NCI-H2029 (cell line): ENCODE measurements at regions not wholly inside any gene's neighbourhood (a gene's known extent, or its start where the extent isn't known, plus 50 kb on each side); places are given as distances from the start of the nearest gene placed in this dataset.

Experiments
- DNase-seq: peaks from one replicate; lab custom pipeline; 2025; lab: John Stamatoyannopoulos, UW

GRCh38 chr10:55500931-55501559 lies 700.0 kb upstream of the PCDH15 start:
- no peak for DNase-seq

DNA sequence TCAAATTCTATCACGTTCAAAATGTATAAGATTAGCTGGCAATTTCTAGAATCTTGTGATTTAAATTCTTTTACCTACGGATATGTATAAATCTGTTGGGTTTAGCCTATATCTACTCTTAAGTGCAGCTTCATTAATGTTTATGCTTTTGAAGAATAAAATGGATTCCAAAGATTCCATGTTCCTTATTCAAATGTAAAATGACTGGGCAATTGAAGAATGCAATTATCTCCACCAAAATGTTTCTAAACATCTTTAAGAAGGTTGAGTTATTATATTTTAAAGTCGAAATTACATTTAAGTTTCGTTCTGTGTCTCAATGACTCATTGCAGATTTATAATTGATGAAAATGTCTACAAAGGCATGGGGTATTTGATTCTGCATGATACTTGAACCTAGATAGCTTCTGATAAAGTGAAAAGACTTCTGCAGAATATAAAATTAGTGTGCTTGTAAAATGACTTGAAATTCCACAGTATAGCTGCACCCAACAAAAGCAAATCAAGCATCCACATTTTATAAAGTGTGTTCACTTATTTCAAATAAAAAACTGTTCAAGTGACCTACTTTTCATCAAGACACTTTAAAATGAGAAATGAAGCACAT lies 697.0 kb upstream of the PCDH15 start:
- DNase-seq, result no peak

GRCh38 chr10:55495555-55495954 lies 694.5 kb upstream of the PCDH15 start:
- DNase-seq, result no peak

GRCh38 chr10:55491712-55492111 lies 690.7 kb upstream of the PCDH15 start:
- DNase-seq, result no peak

- DNase-seq, result no peak
These were observed 684.8 kb upstream of the PCDH15 start for GRCh38 chr10:55485827-55486226.

GRCh38 chr10:55476129-55476528 lies 675.1 kb upstream of the PCDH15 start:
- no peak for DNase-seq

DNA sequence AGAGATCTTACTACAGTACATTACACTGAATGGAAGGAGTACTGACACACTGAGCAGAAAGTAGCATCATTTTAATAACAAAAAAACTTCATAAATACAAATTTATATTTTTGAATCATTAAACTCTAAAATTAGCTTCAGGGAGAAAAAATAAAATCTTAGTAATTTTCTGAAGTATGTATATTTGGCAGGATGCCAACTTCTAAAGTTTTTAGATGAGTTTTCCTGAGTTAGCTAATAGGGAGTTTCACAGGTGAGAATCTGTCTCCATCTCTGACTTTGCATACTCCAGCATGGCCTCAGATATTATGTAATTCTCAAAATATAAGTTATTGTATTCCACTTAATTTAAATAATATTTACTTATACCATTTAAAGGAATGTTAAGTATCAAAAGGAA lies 673.2 kb upstream of the PCDH15 start:
- no peak for DNase-seq

GRCh38 chr10:55470840-55471239 lies 669.8 kb upstream of the PCDH15 start:
- no peak for DNase-seq

DNA sequence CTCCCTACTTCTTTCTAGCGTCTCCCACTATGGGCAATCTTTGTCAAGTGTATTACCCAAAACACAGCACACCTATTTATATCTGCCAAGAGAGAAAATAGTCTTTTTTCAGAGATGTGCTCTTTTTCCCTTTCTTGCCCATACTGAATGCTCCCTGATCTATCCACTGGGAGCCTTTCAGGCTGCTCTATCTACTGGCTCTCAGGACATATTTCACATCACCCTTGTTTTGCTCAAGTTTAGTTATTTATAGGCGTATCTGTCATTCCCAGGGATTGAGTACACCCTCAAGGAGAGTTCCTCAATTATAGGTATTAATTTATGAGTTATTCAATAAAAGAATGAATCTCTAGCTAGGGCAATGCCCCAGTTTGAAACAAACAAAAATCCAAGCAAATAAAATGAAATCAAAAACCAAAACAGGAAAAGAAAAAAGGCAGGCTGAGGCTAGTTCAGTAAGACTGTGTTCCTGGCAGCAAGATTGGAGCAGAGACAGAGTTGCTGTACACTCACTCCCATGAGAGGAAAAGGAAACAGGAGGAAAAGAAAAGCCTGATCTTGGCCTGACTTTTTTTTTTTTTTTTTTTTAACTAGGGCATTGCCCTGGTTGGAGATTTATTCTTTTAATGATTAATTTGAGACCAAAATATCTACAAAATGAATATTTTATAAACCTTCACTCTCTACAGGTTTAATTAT lies 665.9 kb upstream of the PCDH15 start:
- no peak for DNase-seq

DNA sequence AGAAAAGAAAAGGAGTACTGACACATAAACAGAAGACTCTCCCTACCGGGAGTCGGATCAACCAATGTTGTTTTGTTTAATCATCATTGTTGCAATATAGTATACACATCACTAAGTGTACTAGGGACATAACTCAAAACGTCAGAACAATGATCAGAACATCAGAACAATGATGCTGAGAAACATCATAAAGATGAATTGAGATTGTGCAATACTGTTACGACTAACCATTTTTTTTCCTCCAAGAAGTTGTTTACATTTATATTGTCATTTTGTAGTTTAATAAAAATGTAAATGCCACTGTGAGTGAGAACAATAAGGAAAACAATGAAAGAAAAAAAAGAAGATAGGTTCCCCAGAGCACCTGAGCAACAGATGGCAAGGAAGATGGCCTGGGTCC lies 663.1 kb upstream of the PCDH15 start:
- no peak for DNase-seq

DNA sequence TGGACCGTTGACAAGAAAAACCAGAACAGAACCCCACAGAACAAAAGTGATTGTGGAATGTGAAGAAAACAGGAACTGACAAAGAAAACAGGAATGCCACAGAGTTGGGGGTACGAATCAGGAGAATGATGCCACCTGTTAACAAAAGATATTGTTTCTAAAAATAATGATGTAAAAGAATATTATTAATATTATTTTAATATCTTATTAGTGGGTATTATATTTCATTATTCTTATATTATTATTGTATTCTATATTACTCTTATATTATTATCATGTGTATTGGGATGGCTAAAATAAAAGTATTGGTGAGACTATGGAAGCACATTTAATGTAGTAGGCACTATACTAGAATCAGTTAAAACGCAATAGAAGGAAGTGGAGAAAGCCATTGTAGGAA lies 659.0 kb upstream of the PCDH15 start:
- DNase-seq, result no peak

DNA sequence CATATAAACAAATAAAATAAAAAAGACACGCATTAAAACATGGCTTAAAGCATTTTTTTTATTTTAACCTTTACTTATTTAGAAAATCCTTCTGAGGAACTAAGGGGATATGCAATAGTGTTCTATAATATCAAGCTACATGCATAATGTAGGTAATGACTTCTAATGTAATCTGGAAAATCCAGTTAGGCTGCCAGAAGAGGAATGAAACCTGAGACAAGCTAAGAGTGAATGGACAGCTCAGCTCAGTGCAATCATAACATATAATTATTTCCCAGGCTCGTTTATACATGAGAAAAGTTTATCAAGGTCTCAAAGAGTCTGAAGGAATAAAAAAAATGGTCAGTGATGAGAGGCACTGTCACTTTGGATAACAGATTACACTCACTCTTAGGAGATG lies 649.0 kb upstream of the PCDH15 start:
- peak; percentile 1 for DNase-seq

GRCh38 chr10:55446441-55447002 lies 645.5 kb upstream of the PCDH15 start:
- no peak for DNase-seq

DNA sequence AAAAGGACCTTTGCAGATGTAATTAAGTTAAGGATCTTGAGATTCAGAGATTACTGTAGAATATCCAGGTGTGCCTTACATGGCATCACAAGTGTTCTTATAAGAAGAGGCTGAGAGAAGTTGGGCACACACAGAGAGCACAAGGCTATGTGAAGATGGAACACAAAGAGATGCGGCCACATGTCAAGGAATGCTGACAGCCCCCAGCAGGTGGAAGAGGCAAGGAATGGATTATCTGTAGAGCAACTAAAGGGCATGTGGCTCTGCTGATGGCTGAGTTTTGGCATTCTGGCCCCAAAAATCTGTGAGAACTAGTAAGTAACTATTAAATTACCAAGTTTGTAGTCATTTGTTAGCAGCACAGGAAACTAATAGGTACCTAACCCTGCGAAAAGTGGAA lies 640.7 kb upstream of the PCDH15 start:
- DNase-seq, result no peak

DNA sequence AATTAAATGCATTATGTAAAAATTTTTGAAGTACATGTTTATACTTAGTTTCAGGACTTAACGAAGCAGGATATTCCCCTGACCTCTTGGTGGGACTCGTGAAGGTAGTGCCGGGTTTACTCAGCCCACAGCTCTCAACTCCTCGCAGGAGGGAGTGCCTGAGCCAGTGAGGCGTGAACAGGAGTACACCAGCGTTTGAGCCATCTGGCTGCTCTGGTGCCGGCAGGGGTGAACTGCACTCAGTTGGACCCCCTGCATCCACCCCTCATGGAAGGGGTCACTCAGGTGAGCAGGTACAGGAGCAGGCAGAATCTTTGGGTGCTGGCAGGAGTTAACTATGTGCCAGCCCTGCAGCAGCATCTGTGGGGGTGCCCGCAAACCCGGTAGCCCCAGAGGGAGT lies 625.1 kb upstream of the PCDH15 start:
- no peak for DNase-seq

- peak; percentile 69 for DNase-seq
These were observed 609.4 kb upstream of the PCDH15 start for GRCh38 chr10:55410415-55410885.

GRCh38 chr10:55404094-55404493 lies 603.1 kb upstream of the PCDH15 start:
- DNase-seq, result no peak

DNA sequence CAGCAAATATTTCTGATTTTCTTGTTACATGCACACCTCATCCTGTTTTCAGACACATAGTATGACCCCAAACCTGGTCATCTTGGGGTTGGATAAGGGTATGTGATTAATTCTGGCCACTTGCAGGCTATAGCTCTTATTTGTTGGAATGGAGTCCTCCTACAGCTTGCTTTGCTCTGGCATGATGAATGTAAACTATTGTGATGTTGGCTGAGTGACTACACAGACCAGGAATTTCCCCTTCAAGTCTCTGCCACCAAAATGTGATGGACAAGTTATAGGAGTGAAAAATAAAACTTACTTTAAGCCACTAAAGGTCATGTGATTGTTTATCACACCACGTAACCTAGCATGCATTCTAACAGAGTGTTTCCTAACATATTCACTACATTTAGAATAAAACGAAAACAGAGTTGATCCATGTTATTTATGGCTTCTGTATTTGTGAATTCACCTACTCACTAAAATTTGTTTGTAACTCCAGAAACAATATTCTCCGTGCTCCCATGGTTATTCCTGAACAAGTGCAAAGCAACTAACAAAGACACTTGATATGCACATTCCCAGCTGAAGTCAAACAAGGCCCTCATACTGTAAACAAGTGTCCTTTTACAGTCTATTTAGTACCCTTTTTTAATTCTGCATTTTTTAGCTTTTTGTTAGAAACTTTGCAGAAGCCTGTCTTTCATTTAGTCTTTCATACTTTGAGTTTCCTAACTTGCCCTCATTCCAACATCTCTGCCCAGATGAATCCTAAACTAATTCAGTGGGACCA lies 599.2 kb upstream of the PCDH15 start:
- DNase-seq, result no peak

DNA sequence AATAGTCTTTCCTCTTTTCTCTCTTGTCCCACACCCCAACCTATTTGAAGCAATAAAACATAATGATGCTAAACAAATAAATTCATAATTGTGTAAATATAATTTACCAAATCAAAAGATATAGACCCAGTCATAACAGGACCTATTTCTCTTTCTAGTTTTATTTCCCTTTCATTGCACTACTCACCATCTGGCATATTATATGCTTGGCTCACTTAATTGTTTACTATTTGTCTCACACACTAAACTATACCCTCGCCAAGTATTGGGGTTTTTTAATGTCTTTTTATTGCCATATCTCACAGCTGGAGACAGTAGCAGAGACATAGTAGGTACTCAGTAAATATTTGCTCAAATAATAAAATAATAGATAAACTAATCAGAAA lies 597.5 kb upstream of the PCDH15 start:
- DNase-seq, result no peak

DNA sequence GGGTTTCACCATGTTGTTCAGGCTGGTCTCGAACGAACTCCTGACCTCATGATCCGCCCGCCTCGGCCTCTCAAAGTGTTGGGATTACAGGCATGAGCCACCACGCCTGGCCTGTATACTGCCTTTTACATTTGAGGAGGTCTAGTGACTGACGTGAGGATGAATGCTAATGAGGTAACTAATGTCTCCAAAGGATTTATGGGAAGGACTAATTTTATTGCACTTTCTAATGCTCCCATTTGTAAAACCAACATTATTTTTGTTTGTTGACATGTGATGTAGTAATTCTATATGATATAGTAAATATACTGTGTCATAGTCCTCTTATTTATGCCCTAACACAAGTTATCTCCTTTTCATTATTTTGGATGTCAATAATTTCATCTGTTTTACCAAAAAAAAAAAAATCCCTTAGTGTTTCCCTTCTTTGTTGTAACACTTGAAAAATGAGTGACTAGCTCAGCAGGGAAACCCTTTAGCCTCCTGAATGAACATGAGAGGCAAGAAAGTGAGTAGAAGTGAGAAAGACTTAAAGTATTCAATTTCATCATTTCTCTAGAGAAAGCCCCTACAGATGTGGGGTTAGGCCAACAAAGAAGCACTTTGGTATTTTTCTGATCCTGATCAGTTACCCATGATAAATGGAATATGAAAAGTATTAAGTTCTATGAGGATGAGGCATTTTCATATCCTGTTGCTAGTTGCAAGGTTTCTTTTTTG lies 596.9 kb upstream of the PCDH15 start:
- DNase-seq, result no peak

- no peak for DNase-seq
These were observed 577.2 kb upstream of the PCDH15 start for GRCh38 chr10:55378196-55378595.

DNA sequence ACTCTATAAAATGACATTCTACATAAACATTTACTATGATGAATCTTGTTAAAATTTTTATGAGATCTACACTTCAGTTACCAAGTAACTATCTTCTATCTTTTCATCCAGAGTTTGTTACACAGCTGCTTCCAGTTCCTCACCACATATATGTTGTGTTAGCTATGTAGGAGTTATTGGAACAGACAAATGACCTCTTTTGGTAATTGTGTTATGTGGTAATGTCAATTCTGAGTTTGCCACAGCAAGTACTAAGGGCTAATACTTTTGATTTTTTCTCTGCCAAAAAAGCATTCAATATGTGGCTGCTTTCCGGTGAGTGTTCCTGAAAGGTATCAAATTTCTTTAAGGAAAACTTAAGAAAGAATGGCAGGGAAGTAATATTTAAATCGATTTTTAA lies 573.9 kb upstream of the PCDH15 start:
- DNase-seq, result no peak
